ENCODE measurements at regions not wholly inside any gene's neighbourhood (a gene's known extent, or its start where the extent isn't known, plus 50 kb on each side); places are given as distances from the start of the nearest gene placed in this dataset.

DNA sequence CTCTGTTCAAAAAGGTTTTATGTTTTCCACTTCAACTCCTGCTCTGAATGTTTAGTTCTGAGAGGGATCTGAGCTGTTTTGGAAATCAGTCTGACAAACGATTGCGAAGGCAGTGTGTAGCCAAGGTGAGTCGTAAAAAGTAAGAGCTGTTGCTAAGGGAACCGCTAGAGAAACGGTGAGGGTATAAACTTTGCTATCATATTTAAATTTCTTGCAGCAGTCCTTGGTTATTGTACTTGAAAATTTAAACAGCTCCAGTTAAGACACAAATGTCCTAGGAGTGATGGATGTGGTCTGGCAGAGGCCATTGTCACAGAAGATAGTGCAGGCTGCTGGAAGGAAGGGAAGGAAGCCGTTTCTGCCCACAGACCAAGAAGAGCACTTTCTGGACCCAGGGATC is 64.9 kb upstream of the CITED2 start:
- in situ Hi-C loops (cut with HindIII; ENCODE audit: low pct_ligation_motif_present, low pct_unique_long_range_greater_than_20kb, low sequenced_read_pairs) = no loop called here
- DNase-seq = no peak

DNA sequence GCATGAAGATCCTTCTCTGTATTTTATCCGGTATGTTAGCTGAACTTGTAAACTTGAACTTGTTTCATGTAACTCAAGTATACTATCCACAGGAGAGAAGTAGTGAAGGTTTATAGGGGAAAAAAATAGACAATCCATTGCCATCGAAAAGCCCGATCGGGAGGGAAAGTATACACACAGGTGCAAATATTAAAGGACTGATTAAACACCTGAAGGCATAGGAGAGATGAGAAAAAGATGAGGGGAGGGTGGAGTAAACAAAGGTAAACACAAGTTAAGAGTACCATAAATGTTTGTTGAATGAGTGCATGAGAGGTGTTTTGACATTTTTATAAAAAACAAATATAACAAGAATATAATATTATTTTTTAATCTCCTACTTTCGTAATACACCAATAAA is 64.3 kb upstream of the CITED2 start:
- no peak for DNase-seq
- in situ Hi-C loops (cut with HindIII; ENCODE audit: low pct_ligation_motif_present, low pct_unique_long_range_greater_than_20kb, low sequenced_read_pairs) = no loop called here

DNA sequence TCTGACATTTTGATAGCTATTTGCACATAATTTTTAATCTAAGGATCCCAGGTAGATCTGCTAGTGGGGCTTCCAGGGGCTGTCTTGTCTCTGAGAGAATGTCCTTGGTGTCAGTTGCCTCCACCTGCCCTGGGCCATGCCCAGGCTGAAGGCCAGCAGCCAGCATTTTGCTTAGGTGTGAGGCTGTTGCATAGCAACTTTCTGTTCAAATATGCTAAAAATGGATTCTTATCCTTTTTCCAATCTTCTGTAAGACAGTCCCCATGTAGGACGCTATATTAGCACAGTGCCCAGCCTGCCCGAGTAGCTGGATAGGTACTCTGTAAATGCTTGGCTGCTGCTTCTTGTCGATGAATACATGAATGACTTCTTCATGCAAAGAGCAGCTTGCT is 62.5 kb upstream of the CITED2 start:
- no peak for DNase-seq
- in situ Hi-C loops (cut with HindIII; ENCODE audit: low pct_ligation_motif_present, low pct_unique_long_range_greater_than_20kb, low sequenced_read_pairs) = no loop called here

DNA sequence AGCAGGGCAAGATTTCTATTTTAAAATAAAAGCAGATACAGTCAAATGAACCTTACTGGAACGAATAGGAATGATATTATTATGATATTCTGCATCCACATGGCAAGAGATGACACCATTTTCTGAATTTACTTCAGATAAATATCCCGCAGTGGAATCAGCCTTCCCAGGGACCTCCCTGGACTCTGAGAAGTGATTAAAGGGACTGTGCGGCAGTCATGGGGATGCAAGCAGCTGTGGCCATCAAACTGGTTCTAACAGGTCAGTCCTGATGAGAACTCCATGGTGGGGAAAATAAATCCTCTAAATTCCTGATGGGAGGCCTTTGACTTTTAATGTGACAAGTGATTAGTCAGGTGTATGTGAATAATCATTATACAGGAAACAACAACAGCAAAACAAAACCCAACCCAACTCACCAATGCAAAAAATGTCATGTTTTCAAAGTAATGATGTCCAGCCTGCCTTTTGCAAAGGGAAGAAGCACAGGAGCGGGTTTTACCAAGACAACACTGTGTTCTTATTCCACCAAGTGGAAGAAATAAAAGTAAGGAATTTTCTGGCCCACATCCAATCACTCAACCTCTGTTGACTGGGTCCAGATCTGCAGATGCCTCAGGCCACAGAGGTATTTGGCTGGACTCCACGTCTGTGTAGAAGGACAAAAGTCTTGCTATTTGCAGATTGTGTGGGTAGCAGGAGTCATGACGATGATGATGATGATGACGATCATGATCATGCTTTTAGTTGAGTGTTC is 61.9 kb upstream of the CITED2 start:
- in situ Hi-C loops (cut with HindIII; ENCODE audit: low pct_ligation_motif_present, low pct_unique_long_range_greater_than_20kb, low sequenced_read_pairs) = no loop called here
- no peak for DNase-seq

DNA sequence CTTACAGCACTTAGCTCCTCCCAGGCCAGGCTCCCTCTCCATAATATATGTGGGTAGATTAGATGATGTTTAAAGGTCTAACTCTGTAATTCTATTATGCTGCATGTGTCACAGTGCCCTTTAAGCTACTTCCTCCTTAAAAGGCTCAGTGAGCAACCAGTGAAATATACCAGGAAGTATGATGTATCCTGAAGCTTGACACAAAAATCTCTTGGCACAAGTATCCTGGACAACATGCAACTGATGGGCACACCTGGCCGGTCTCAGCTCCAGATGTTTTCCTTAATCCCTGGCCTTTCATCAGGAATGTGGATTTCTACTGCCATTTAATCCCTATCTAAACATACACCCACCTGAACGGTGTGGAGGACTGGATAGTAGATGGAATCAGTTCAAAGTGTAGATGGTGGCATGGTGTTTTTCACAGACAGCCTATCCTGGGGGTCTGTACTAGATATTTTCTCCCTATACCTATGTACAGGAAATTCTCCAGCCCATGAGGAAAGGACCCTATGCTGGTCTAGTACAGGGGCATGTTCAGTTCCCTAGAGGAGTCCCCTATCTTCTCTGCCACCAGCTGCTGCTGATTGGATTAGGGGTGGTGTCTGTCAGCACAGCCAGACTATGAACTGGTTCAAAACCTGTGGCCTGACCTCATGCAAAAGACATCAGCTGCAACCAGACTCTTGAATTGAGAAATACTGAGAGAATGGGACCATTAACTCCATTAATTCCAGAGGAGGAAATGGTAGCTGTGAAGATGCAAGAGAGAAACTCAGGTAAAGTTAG is 59.4 kb upstream of the CITED2 start:
- DNase-seq = no peak

GRCh38 chr6:139431602-139431956 is 57.1 kb upstream of the CITED2 start:
- in situ Hi-C loops (cut with HindIII; ENCODE audit: low pct_ligation_motif_present, low pct_unique_long_range_greater_than_20kb, low sequenced_read_pairs) = no loop called here
- DNase-seq = no peak

More for the DNA sequence above, 59.4 kb upstream of the CITED2 start:
- in situ Hi-C loops (cut with HindIII; ENCODE audit: low pct_ligation_motif_present, low pct_unique_long_range_greater_than_20kb, low sequenced_read_pairs) = no loop called here

DNA sequence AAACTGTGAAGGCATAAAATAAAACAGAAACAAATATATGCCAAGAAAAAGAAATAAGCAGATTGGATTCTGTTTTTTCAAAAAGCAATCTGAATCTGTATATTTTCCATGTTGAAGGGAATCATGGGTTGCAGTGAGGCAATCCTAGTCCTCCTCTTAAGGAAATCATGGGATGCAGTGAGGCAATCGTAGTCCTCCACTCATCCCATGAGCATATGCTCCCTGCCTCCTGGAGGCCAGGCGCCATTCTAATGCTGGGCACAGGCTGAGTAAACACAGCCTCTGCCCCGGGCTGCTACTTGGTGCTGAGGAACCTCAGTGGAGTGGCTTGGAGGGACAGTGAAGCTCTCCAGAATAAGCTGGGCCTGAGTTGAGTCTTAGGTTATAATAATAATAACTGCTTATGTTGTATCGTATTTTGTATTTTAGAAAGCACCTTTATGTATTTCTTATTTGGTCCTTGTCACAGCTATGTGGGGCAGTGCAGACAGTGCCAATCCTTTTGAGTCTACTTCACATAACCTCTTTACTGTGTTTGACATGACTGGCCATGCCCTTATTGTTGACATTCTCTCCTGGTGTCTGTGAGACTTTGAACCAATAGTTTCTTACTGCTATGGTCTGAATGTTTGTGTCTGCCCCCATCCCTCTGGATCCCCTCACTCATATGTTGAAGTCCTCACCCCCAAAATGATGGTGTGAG is 56.6 kb upstream of the CITED2 start:
- no peak for DNase-seq
- in situ Hi-C loops (cut with HindIII; ENCODE audit: low pct_ligation_motif_present, low pct_unique_long_range_greater_than_20kb, low sequenced_read_pairs) = no loop called here

- no peak for DNase-seq
- in situ Hi-C loops (cut with HindIII; ENCODE audit: low pct_ligation_motif_present, low pct_unique_long_range_greater_than_20kb, low sequenced_read_pairs) = no loop called here
These were observed 55.2 kb upstream of the CITED2 start for GRCh38 chr6:139429580-139430145.

- DNase-seq = no peak
- in situ Hi-C loops (cut with HindIII; ENCODE audit: low pct_ligation_motif_present, low pct_unique_long_range_greater_than_20kb, low sequenced_read_pairs) = no loop called here
These were observed 52.8 kb upstream of the CITED2 start for GRCh38 chr6:139427199-139427598.

DNA sequence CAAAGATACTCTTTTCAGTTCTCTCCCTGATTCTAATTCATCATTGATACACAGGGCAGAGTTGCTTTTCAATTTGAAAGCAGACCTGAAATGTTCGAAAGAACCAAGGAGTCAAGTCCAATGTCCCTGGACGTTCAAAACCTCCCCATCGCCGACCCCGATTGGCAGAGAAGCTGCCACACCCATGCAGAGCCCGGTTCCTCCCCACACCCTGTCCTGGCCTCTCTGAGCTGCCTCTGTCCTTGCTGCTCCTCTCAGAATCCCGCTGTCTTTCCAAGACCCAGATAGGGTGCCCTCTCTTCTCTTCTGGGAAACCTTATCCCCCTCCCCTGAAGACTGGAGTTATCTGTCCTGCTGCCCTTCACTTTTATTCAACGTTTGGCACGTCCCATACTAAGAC is 52.3 kb upstream of the CITED2 start:
- in situ Hi-C loops (cut with HindIII; ENCODE audit: low pct_ligation_motif_present, low pct_unique_long_range_greater_than_20kb, low sequenced_read_pairs) = no loop called here
- no peak for DNase-seq

DNA sequence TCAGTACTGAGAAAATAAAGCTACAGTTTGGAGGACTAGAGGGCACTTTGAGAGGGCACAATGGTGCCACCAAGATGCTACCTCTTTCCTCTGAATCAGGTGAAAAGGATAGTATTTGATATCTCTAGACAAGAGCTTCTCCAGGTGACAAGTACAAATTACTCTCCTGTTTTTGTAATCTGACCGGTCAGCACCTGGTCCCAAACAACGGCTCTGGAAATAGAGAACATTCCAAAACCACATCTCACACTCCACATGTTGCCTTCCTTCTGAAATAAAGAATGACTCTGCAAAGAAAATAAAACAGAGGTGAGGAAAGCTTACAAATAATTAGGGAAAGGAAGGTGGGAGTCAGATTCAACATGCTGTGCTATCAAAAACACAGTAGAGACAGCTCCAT is 51.3 kb upstream of the CITED2 start:
- DNase-seq = no peak
- in situ Hi-C loops (cut with HindIII; ENCODE audit: low pct_ligation_motif_present, low pct_unique_long_range_greater_than_20kb, low sequenced_read_pairs) = no loop called here

GRCh38 chr6:139423971-139424667 is 49.7 kb upstream of the CITED2 start:
- no peak for DNase-seq
- in situ Hi-C loops (cut with HindIII; ENCODE audit: low pct_ligation_motif_present, low pct_unique_long_range_greater_than_20kb, low sequenced_read_pairs) = no loop called here

All from ACHN (cell line).